Caco-2 (cell line): ENCODE measurements at regions not wholly inside any gene's neighbourhood (a gene's known extent, or its start where the extent isn't known, plus 50 kb on each side); places are given as distances from the start of the nearest gene placed in this dataset.

ENCODE experiments used
- BruUV-seq: library from RNA; stranded (reverse); fragments of 400-500 nt; replicated peaks from 2 replicates; lab custom pipeline; 2021; lab: Mats Ljungman, UMichigan
- CTCF ChIA-PET: fragments of 300-600 bp; sonication (Branson Sonifier 250); formaldehyde crosslinking; loops from one replicate; lab custom pipeline; 2022; ENCODE audit warnings: antibody characterized with exemption; lab: Charles Lee
- POLR2A ChIA-PET: fragments of 300-600 bp; sonication (Branson Sonifier 250); formaldehyde crosslinking; loops from one replicate; lab custom pipeline; 2022; ENCODE audit warnings: antibody characterized with exemption; lab: Charles Lee
- DNase-seq, 2 experiments: peaks; one replicate each; pipeline versions ENCODE4 v3.0.0 to v3.0.0-alpha.2; 2020 to 2022
- H3K27me3 ChIP-seq: replicated peaks from 2 replicates; pipeline ENCODE4 v1.6.0; 2011; ENCODE audit warnings: low read length; ENCODE audit not compliant: control insufficient read depth, insufficient read depth
- H3K36me3 ChIP-seq: 2 replicates; pipeline ENCODE4 v1.5.1; 2011; ENCODE audit warnings: low read length; ENCODE audit not compliant: control insufficient read depth, insufficient read depth
- H3K4me1 ChIP-seq: fragments of 250-450 bp; sonication (Bioruptor Pico); 2 replicates; pipeline ENCODE4 v1.5.1; 2020; ENCODE audit warnings: mild to moderate bottlenecking
- H3K4me3 ChIP-seq: 2 replicates; pipeline ENCODE4 v1.5.1; 2011; ENCODE audit warnings: low read depth, mild to moderate bottlenecking, control low read depth, low read length
- H3K9me3 ChIP-seq: fragments of 250-450 bp; sonication (Bioruptor Pico); 2 replicates; pipeline ENCODE4 v1.5.1; 2020; ENCODE audit warnings: mild to moderate bottlenecking, moderate library complexity
- H3K27ac Mint-ChIP-seq: one replicate; pipeline ENCODE4 v1.8.0; 2022; ENCODE audit warnings: mixed read lengths; ENCODE audit not compliant: unreplicated experiment
- H3K27me3 Mint-ChIP-seq: one replicate; pipeline ENCODE4 v1.8.0; 2022; ENCODE audit warnings: mixed read lengths; ENCODE audit not compliant: insufficient read depth, unreplicated experiment
- H3K36me3 Mint-ChIP-seq: one replicate; pipeline ENCODE4 v1.8.0; 2022; ENCODE audit warnings: mild to moderate bottlenecking, mixed read lengths; ENCODE audit not compliant: insufficient read depth, unreplicated experiment
- H3K4me1 Mint-ChIP-seq: one replicate; pipeline ENCODE4 v1.8.0; 2022; ENCODE audit warnings: low read depth, mixed read lengths; ENCODE audit not compliant: unreplicated experiment
- H3K4me3 Mint-ChIP-seq: one replicate; pipeline ENCODE4 v1.8.0; 2022; ENCODE audit warnings: mild to moderate bottlenecking, moderate library complexity, mixed read lengths; ENCODE audit not compliant: unreplicated experiment
- H3K9me3 Mint-ChIP-seq: one replicate; pipeline ENCODE4 v1.8.0; 2022; ENCODE audit warnings: mixed read lengths; ENCODE audit not compliant: unreplicated experiment
- CTCF ChIP-seq, 2 experiments: fragments of 200-600 bp in 1 of 2; IDR thresholded peaks; 1 replicate in 1 of 2; 2 replicates in 1 of 2; pipeline versions ENCODE4 v1.5.1 to v1.8.0; 2011 to 2022; ENCODE audit warnings: antibody characterized with exemption in 1 of 2, control low read depth in 1 of 2, inconsistent platforms in 1 of 2, low read depth in 1 of 2, low read length in 1 of 2, mild to moderate bottlenecking in 1 of 2, moderate library complexity in 1 of 2; ENCODE audit not compliant: insufficient read depth in 1 of 2, severe bottlenecking in 1 of 2, unreplicated experiment in 1 of 2
- intact Hi-C: fragments of 100-400 bp; cut with micrococcal nuclease; formaldehyde crosslinking; loops from one replicate; pipeline ENCODE4 v1.10.0; 2022; ENCODE audit not compliant: unreplicated experiment

- no TSS peak for BruUV-seq
- Mint-ChIP-seq H3K4me1 (no peaks in the 10 kb centered on the region), H3K9me3 (peaks cover 10% of the 10 kb centered on the region), H3K27me3 (no peaks in the 10 kb centered on the region), H3K27ac (no peak overlapping the region), H3K36me3 (no peaks in the 10 kb centered on the region), H3K4me3 (no peak overlapping the region)
- DNase-seq, result no peak
- no peak overlapping the region for H3K4me3 ChIP-seq
- intact Hi-C loops, result no loop called here
- H3K9me3 ChIP-seq, result no peaks in the 10 kb centered on the region
- no peaks in the 10 kb centered on the region for H3K27me3 ChIP-seq
- ChIA-PET CTCF (interaction anchor here (0.6 kb wide), 1 partner anchor 90 kb away, joined by 3 read pairs; no protein-coding TSS in a partner anchor), POLR2A (no interaction called here)
- no peak for TF ChIP-seq CTCF (IDR thresholded peaks at IDR 0.05; ENCODE audit: insufficient read depth in 1 of 2, low read depth in 1 of 2, low read length in 1 of 2, severe bottlenecking in 1 of 2, unreplicated experiment in 1 of 2)
- no peaks in the 10 kb centered on the region for H3K36me3 ChIP-seq
- H3K4me1 ChIP-seq, result no peaks in the 10 kb centered on the region
Measured at GRCh38 chr4:120314969-120315368, 248.3 kb upstream of the MAD2L1 start.

- H3K27me3 ChIP-seq, result no peaks in the 10 kb centered on the region
- Mint-ChIP-seq H3K27me3 (no peaks in the 10 kb centered on the region), H3K9me3 (no peaks in the 10 kb centered on the region), H3K27ac (no peak overlapping the region), H3K4me3 (no peak overlapping the region), H3K36me3 (no peaks in the 10 kb centered on the region), H3K4me1 (no peaks in the 10 kb centered on the region)
- intact Hi-C loops, result no loop called here
- no peak for DNase-seq
- ChIA-PET CTCF (no interaction called here), POLR2A (no interaction called here)
- H3K9me3 ChIP-seq, result no peaks in the 10 kb centered on the region
- H3K36me3 ChIP-seq, result no peaks in the 10 kb centered on the region
- no peak overlapping the region for H3K4me3 ChIP-seq
- H3K4me1 ChIP-seq, result no peaks in the 10 kb centered on the region
- TF ChIP-seq CTCF (IDR thresholded peaks at IDR 0.05; ENCODE audit: insufficient read depth in 1 of 2, low read depth in 1 of 2, low read length in 1 of 2, severe bottlenecking in 1 of 2, unreplicated experiment in 1 of 2), result no peak
- no TSS peak for BruUV-seq
Measured at GRCh38 chr4:120304801-120305200, 238.2 kb upstream of the MAD2L1 start.

- Mint-ChIP-seq H3K4me1 (no peaks in the 10 kb centered on the region), H3K36me3 (no peaks in the 10 kb centered on the region), H3K9me3 (no peaks in the 10 kb centered on the region), H3K4me3 (no peak overlapping the region), H3K27ac (no peak overlapping the region), H3K27me3 (no peaks in the 10 kb centered on the region)
- no TSS peak for BruUV-seq
- ChIA-PET POLR2A (no interaction called here), CTCF (no interaction called here)
- H3K9me3 ChIP-seq, result no peaks in the 10 kb centered on the region
- no peaks in the 10 kb centered on the region for H3K27me3 ChIP-seq
- no peaks in the 10 kb centered on the region for H3K4me1 ChIP-seq
- H3K4me3 ChIP-seq, result no peak overlapping the region
- intact Hi-C loops, result no loop called here
- no peak for TF ChIP-seq CTCF (IDR thresholded peaks at IDR 0.05; ENCODE audit: insufficient read depth in 1 of 2, low read depth in 1 of 2, low read length in 1 of 2, severe bottlenecking in 1 of 2, unreplicated experiment in 1 of 2)
- DNase-seq, result no peak
- no peaks in the 10 kb centered on the region for H3K36me3 ChIP-seq
Measured at GRCh38 chr4:120299631-120300030, 233.0 kb upstream of the MAD2L1 start.
